GM21447 (cell line): ENCODE measurements at regions not wholly inside any gene's neighbourhood (a gene's known extent, or its start where the extent isn't known, plus 50 kb on each side); places are given as distances from the start of the nearest gene placed in this dataset.
"Not testable (repeated sequence)": the region's sequence is repeated elsewhere in the genome, so short reads cannot be mapped to it uniquely, and the experiment has no call there.

Experiments
- ATAC-seq: cut with Tn5 transposase; IDR thresholded peaks from one replicate; pipeline ENCODE4 v1.9.1; 2021; ENCODE audit not compliant: unreplicated experiment

- no peak for ATAC-seq
Observed at GRCh38 chr1:233788687-233789086, 115.8 kb upstream of the SLC35F3 start.

GRCh38 chr1:233790121-233790520 is 114.4 kb upstream of the SLC35F3 start:
- ATAC-seq, result no peak

- peak; percentile 81 for ATAC-seq
Observed at GRCh38 chr1:233790662-233791371, 113.7 kb upstream of the SLC35F3 start.

GRCh38 chr1:233791372-233791703 is 113.1 kb upstream of the SLC35F3 start:
- no peak for ATAC-seq

- no peak for ATAC-seq
Observed at GRCh38 chr1:233791721-233792120, 112.8 kb upstream of the SLC35F3 start.

GRCh38 chr1:233794863-233795262 is 109.6 kb upstream of the SLC35F3 start:
- ATAC-seq, result no peak

- no peak for ATAC-seq
Observed at GRCh38 chr1:233796146-233796783, 108.2 kb upstream of the SLC35F3 start.

GRCh38 chr1:233802611-233803010 is 101.9 kb upstream of the SLC35F3 start:
- ATAC-seq, result no peak

- ATAC-seq, result no peak
Observed at GRCh38 chr1:233805786-233806185, 98.7 kb upstream of the SLC35F3 start.

GRCh38 chr1:233815357-233815756 is 89.1 kb upstream of the SLC35F3 start:
- ATAC-seq, result no peak

GRCh38 chr1:233815865-233816264 is 88.6 kb upstream of the SLC35F3 start:
- ATAC-seq, result no peak

- ATAC-seq, result no peak
Observed at GRCh38 chr1:233816348-233816747, 88.1 kb upstream of the SLC35F3 start.

- no peak for ATAC-seq
Observed at GRCh38 chr1:233819042-233819441, 85.4 kb upstream of the SLC35F3 start.

- not testable (repeated sequence) for ATAC-seq
Observed at GRCh38 chr1:233824179-233824578, 80.3 kb upstream of the SLC35F3 start.

- ATAC-seq, result not testable (repeated sequence)
Observed at GRCh38 chr1:233827937-233828336, 76.5 kb upstream of the SLC35F3 start.

GRCh38 chr1:233828480-233828879 is 76.0 kb upstream of the SLC35F3 start:
- ATAC-seq, result no peak

GRCh38 chr1:233834609-233835008 is 69.9 kb upstream of the SLC35F3 start:
- no peak for ATAC-seq

- not testable (repeated sequence) for ATAC-seq
Observed at GRCh38 chr1:233838207-233838606, 66.3 kb upstream of the SLC35F3 start.

- ATAC-seq, result no peak
Observed at GRCh38 chr1:233843525-233844204, 60.8 kb upstream of the SLC35F3 start.

GRCh38 chr1:233844275-233844674 is 60.2 kb upstream of the SLC35F3 start:
- no peak for ATAC-seq

- no peak for ATAC-seq
Observed at GRCh38 chr1:233844692-233845091, 59.8 kb upstream of the SLC35F3 start.
